ENCODE measurements at regions not wholly inside any gene's neighbourhood (a gene's known extent, or its start where the extent isn't known, plus 50 kb on each side); places are given as distances from the start of the nearest gene placed in this dataset.

GRCh38 chr2:236672606-236673005 lies 103.0 kb downstream of the ACKR3 start:
- peaks cover 7% of the 10 kb centered on the region; the same call in 1 of the 2 replicates for H3K27me3 ChIP-seq (ENCODE audit: insufficient read depth, low read depth)
- H3K9me2 ChIP-seq (ENCODE audit: insufficient read depth), result no peaks in the 10 kb centered on the region
- no TSS peak for BruUV-seq (replicated peaks)
- no peaks in the 10 kb centered on the region for H3K9me3 ChIP-seq (ENCODE audit: insufficient read depth, low read depth)
- peaks cover 11% of the 10 kb centered on the region for H3K4me1 ChIP-seq (replicated peaks; ENCODE audit: insufficient read depth)
- H3K4me3 ChIP-seq, result no peak overlapping the region
- peak in 1 of 2 experiments; percentile 76 for DNase-seq
- intact Hi-C loops (cut with micrococcal nuclease; ENCODE audit: unreplicated experiment), result no loop called here
- H2AFZ ChIP-seq, result no peak overlapping the region; the same call in 1 of the 2 replicates
- H3K27ac ChIP-seq, result no peak overlapping the region
- ChIA-PET CTCF (no interaction called here), POLR2A (ENCODE audit: unreplicated experiment) (interaction anchor here (0.5 kb wide), 1 partner anchor 15 kb away, joined by 5 read pairs; no protein-coding TSS in a partner anchor)
- H3K36me3 ChIP-seq (ENCODE audit: low read depth), result no peaks in the 10 kb centered on the region
- TF ChIP-seq, protein P1, sequence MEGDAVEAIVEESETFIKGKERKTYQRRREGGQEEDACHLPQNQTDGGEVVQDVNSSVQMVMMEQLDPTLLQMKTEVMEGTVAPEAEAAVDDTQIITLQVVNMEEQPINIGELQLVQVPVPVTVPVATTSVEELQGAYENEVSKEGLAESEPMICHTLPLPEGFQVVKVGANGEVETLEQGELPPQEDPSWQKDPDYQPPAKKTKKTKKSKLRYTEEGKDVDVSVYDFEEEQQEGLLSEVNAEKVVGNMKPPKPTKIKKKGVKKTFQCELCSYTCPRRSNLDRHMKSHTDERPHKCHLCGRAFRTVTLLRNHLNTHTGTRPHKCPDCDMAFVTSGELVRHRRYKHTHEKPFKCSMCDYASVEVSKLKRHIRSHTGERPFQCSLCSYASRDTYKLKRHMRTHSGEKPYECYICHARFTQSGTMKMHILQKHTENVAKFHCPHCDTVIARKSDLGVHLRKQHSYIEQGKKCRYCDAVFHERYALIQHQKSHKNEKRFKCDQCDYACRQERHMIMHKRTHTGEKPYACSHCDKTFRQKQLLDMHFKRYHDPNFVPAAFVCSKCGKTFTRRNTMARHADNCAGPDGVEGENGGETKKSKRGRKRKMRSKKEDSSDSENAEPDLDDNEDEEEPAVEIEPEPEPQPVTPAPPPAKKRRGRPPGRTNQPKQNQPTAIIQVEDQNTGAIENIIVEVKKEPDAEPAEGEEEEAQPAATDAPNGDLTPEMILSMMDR (conservative IDR thresholded peaks at IDR 0.05), result no peak
- no peak for TF ChIP-seq EZH2 (IDR thresholded peaks at IDR 0.05; ENCODE audit: low read depth)
- H3K4me2 ChIP-seq, result no peak overlapping the region
- no peaks in the 10 kb centered on the region for H4K20me1 ChIP-seq (ENCODE audit: insufficient read depth)
- H3F3A ChIP-seq (ENCODE audit: insufficient read depth, low read depth), result peaks cover 6% of the 10 kb centered on the region; the same call in 1 of the 2 replicates
- no peaks in the 10 kb centered on the region for H3K79me2 ChIP-seq (ENCODE audit: low read depth)

DNA sequence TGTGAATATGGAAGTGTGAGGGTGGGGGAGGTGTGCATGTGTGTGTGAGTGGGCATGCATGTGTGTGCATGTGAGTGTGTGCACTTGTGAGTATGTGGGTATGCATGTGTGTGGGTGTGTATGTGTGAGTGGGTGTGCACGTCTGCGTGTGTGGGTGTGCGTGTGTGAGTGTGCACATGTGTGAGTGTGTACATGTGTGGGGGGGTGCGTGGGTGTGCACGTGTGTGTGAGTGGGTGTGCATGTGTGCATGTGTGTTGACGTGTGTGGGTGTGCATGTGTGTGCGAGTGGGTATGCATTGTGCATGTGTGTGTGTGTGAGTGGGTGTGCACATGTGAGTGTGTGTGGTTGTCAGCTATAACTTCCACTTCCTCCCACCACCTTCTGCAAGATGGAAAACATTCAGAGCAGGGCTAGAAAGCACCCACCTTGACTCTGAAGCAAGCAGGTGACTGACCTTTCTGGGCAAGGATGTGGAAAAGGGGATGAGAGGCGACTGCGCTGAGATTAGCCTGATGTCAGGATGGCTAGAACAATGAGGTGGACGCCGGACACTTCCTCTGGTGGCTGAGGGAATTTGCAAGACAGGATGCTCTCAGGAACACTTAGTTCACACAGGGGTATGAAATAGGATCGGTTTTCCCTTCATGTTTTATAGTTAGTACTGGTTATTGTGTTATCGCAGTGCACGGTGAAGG lies 103.6 kb downstream of the ACKR3 start:
- Histone ChIP-seq H3K27ac (no peak overlapping the region), H3K4me3 (no peak overlapping the region), H4K20me1 (ENCODE audit: insufficient read depth) (no peaks in the 10 kb centered on the region), H3K36me3 (ENCODE audit: low read depth) (no peaks in the 10 kb centered on the region), H3K4me1 (replicated peaks; ENCODE audit: insufficient read depth) (peaks cover 11% of the 10 kb centered on the region), H3K27me3 (ENCODE audit: insufficient read depth, low read depth) (peaks cover 8% of the 10 kb centered on the region; the same call in 1 of the 2 replicates), H3F3A (ENCODE audit: insufficient read depth, low read depth) (peaks cover 6% of the 10 kb centered on the region; the same call in 1 of the 2 replicates), H3K9me3 (ENCODE audit: insufficient read depth, low read depth) (no peaks in the 10 kb centered on the region), H3K9me2 (ENCODE audit: insufficient read depth) (no peaks in the 10 kb centered on the region), H3K4me2 (no peak overlapping the region), H2AFZ (no peak overlapping the region), H3K79me2 (ENCODE audit: low read depth) (no peaks in the 10 kb centered on the region)
- no TSS peak for BruUV-seq (replicated peaks)
- intact Hi-C loops (cut with micrococcal nuclease; ENCODE audit: unreplicated experiment), result no loop called here
- no peak for DNase-seq
- POLR2A ChIA-PET (ENCODE audit: unreplicated experiment), result interaction anchor here (0.5 kb wide), 1 partner anchor 16 kb away, joined by 5 read pairs; no protein-coding TSS in a partner anchor
- no peak for TF ChIP-seq EZH2 (IDR thresholded peaks at IDR 0.05; ENCODE audit: low read depth)
- TF ChIP-seq, protein P1 (conservative IDR thresholded peaks at IDR 0.05), result no peak
- CTCF ChIA-PET, result no interaction called here

DNA sequence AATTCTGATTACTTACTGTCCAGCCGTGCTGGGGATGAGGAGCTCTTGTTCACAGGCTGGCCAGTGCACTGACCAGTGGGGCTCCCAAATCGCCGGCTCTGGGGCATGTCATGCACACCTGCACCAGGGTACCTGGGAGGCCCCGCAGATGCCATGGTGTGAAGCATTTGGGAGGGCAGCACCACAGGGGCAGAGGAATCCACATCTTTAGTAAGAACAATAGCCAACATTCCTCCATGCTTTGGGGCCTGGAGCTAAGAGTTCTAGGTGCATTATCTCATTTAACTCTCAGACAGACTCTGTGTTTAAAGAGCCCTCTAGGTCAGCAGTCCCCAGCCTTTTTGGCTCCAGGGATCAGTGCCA lies 104.2 kb downstream of the ACKR3 start:
- no peaks in the 10 kb centered on the region for H4K20me1 ChIP-seq (ENCODE audit: insufficient read depth)
- no peak overlapping the region for H3K27ac ChIP-seq
- H3K4me1 ChIP-seq (replicated peaks; ENCODE audit: insufficient read depth), result peaks cover 11% of the 10 kb centered on the region
- intact Hi-C loops (cut with micrococcal nuclease; ENCODE audit: unreplicated experiment), result no loop called here
- no peaks in the 10 kb centered on the region for H3K79me2 ChIP-seq (ENCODE audit: low read depth)
- no peak overlapping the region for H2AFZ ChIP-seq
- no peaks in the 10 kb centered on the region for H3K9me3 ChIP-seq (ENCODE audit: insufficient read depth, low read depth)
- H3K27me3 ChIP-seq (ENCODE audit: insufficient read depth, low read depth), result peaks cover 8% of the 10 kb centered on the region; the same call in 1 of the 2 replicates
- ChIA-PET POLR2A (ENCODE audit: unreplicated experiment) (no interaction called here), CTCF (no interaction called here)
- no peaks in the 10 kb centered on the region for H3K9me2 ChIP-seq (ENCODE audit: insufficient read depth)
- TF ChIP-seq EZH2 (IDR thresholded peaks at IDR 0.05; ENCODE audit: low read depth), result no peak
- TF ChIP-seq, protein P1 (conservative IDR thresholded peaks at IDR 0.05), result no peak
- BruUV-seq (replicated peaks), result no TSS peak
- peak in 1 of 2 experiments; percentile 17 for DNase-seq
- no peak overlapping the region for H3K4me2 ChIP-seq
- peaks cover 6% of the 10 kb centered on the region; the same call in 1 of the 2 replicates for H3F3A ChIP-seq (ENCODE audit: insufficient read depth, low read depth)
- no peaks in the 10 kb centered on the region for H3K36me3 ChIP-seq (ENCODE audit: low read depth)
- H3K4me3 ChIP-seq, result no peak overlapping the region
